Right cardiac atrium (tissue), 5 donors: ENCODE measurements at regions not wholly inside any gene's neighbourhood (a gene's known extent, or its start where the extent isn't known, plus 50 kb on each side); places are given as distances from the start of the nearest gene placed in this dataset.
A peak's percentile ranks its signal among the peaks of the same experiment; 100 is the strongest.
"Not testable (repeated sequence)": the region's sequence is repeated elsewhere in the genome, so short reads cannot be mapped to it uniquely, and the experiment has no call there.

Experiments
- ATAC-seq, 2 donors: fragments of 200-7000 bp; cut with Tn5 transposase; one replicate each; pipeline versions ENCODE4 v1.8.0 to v1.9.1; 2020; ENCODE audit warnings: moderate library complexity in 2 of 2, mild to moderate bottlenecking in 1 of 2
- DNase-seq, 3 donors: peaks; one replicate each; pipeline ENCODE4 v3.0.0-alpha.2; 2020
- H3K27ac ChIP-seq: one replicate; pipeline ENCODE4 v1.5.1; 2013; ENCODE audit warnings: mild to moderate bottlenecking, low read length, control low read depth, moderate library complexity
- H3K27me3 ChIP-seq: one replicate; pipeline ENCODE4 v1.6.1; 2013; ENCODE audit not compliant: control insufficient read depth, insufficient read depth
- H3K4me1 ChIP-seq: one replicate; pipeline ENCODE4 v1.6.1; 2013; ENCODE audit warnings: low read length; ENCODE audit not compliant: control insufficient read depth, insufficient read depth
- H3K4me3 ChIP-seq: one replicate; pipeline ENCODE4 v1.5.1; 2013; ENCODE audit warnings: low read length, control low read depth
- H3K9me3 ChIP-seq: one replicate; pipeline ENCODE4 v1.6.1; 2013; ENCODE audit warnings: low read length; ENCODE audit not compliant: control insufficient read depth
- WGBS: extraction: QIAGEN DNeasy Blood & Tissue Kit; methylation state at CpG from one replicate; pipeline ENCODE4 v1.1.7; 2013; 5-methylcytosine and 5-hydroxymethylcytosine counted together
- intact Hi-C, 4 donors: fragments of 100-400 bp; cut with DNase I; formaldehyde crosslinking; loops; one replicate each; pipeline versions ENCODE4 v1.11.0 to v1.14.0; 2022 to 2023
- donor health status: healthy with polysubstance abuse.
- donor health status: DM: no; HTN: yes; CAD: no.
- donor health status: DM: no; HTN: no; CAD: no.
- donor health status: DM: no; HTN: yes; CAD: no; lungs with severe emphysema.
- donor health status: DM: yes; HTN: yes; CAD: no.

DNA sequence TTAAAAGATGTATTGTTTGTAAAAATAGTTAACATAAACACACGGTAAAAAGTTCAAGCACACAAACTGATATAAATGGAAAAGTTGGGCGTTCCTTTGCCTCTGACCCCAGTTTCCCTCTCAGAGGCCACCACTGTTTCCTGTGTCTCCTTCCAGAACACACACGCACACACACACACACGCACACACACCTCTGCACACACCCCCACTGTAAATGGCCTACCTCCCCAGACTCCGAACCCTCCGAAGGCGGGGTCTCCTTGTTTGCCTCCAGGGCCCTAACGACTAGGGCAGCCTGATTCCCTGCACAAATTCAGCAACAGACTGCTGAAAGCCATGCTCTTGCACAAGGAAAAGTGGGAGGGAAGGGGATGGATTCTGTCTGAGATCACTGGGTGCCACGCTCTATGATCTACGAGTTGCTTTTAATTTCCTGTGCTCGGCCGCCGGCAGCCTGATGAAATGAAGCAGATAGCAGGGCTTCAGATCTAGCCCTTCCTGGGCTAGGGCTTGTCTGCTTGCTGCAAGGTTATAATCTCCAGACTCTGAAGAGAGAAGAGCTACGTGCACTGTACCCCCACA is 184.0 kb upstream of the IL12B start:
- 64% methylated on average over 14 of the region's 14 CpGs for WGBS
- H3K4me3 ChIP-seq, result no peak overlapping the region
- no peak overlapping the region for H3K27ac ChIP-seq
- intact Hi-C loops, result loop anchor here in 2 of 4 donors (5.0 to 10.0 kb wide), 4 partner anchors 67 to 460 kb away; no protein-coding TSS in a partner anchor
- H3K9me3 ChIP-seq, result no peaks in the 10 kb centered on the region
- H3K4me1 ChIP-seq, result peaks cover 5% of the 10 kb centered on the region
- peak in 1 of 2 donors; percentile 37 for ATAC-seq
- H3K27me3 ChIP-seq, result no peaks in the 10 kb centered on the region
- peak in 1 of 3 donors; percentile 61 for DNase-seq

DNA sequence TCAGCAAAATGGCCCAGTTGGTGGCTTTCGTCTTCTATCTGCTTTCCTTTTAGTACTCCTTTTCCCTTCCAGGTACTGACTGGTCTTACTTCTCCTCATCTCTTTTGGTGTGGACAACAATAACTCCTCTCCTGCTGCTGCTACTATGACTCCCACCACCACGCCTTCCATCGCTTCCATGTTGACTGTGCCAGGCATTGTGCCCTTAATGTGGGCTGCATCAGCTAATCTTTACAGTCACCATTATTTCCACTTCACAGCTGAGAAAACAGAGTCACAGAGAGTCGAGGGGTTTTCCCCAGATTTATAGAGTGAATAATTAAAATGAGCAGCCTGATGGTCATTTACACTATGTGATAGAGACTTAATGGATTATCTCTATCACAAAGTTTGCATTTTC is 184.9 kb upstream of the IL12B start:
- H3K27me3 ChIP-seq, result no peaks in the 10 kb centered on the region
- H3K4me3 ChIP-seq, result no peak overlapping the region
- no peaks in the 10 kb centered on the region for H3K9me3 ChIP-seq
- intact Hi-C loops, result loop anchor here in 2 of 4 donors (5.0 to 10.0 kb wide), 4 partner anchors 250 to 460 kb away; partner anchors contain the start of gene ADRA1B (in 1 of the 2)
- 88% methylated on average over 4 of the region's 4 CpGs for WGBS
- H3K4me1 ChIP-seq, result peaks cover 5% of the 10 kb centered on the region
- ATAC-seq (no peak), DNase-seq (no peak)
- no peak overlapping the region for H3K27ac ChIP-seq

DNA sequence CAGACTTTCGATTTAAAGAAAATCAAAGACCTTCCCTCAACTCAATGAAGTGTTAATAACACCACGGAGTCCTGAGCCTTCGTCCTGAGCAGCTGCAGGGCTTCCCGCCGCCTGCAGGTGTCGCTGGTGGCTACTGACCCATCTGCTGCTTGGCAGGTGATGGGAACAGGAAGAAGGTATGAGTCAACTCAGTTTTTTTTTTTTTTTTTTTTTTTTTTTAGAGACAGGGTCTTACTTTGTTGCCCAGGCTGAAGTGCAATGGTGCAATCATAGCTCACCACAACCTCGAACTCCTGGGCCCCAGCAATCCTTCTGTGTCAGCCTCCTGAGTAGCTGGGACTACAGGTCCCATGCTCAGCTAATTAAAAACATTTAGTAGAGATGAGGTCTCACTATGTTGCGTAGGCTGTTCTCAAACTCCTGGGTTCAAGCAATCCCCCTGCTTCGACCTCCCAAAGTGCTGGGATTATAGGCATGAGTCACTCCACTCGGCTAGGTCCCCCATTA is 185.7 kb upstream of the IL12B start:
- Histone ChIP-seq H3K27ac (no peak overlapping the region), H3K4me3 (no peak overlapping the region), H3K9me3 (no peaks in the 10 kb centered on the region), H3K4me1 (peaks cover 2% of the 10 kb centered on the region), H3K27me3 (no peaks in the 10 kb centered on the region)
- intact Hi-C loops, result loop anchor here in 2 of 4 donors (5.0 to 10.0 kb wide), 4 partner anchors 249 to 459 kb away; partner anchors contain the start of gene ADRA1B (in 1 of the 2)
- 42% methylated on average over 10 of the region's 10 CpGs for WGBS
- DNase-seq, result peak; percentile 52 to 83 (median 78)
- ATAC-seq, result peak; percentile 29 to 77

DNA sequence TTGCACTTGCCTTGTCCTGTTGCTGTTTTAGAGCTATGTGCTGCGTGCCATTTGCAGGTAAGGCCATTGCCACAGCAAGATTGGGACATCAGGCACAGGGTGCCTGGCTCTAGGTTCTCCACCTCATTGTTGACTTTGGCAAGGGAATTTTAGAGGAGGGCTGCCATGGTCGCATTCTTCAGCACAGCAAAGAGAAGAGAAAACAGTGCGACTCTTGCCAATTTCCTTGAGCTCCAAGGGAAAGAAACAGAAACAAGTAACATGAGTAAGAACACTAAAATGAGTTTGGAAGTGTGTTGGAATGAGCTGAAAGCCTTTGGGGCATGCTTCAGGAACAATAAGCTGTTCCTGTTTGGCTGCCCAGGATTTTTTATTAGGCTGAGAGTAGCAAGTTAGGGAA is 188.1 kb upstream of the IL12B start:
- Histone ChIP-seq H3K27ac (no peak overlapping the region), H3K9me3 (no peaks in the 10 kb centered on the region), H3K27me3 (no peaks in the 10 kb centered on the region), H3K4me3 (no peak overlapping the region), H3K4me1 (peaks cover 2% of the 10 kb centered on the region)
- WGBS, result 62% methylated on average over 3 of the region's 3 CpGs
- ATAC-seq (no peak), DNase-seq (no peak)
- intact Hi-C loops, result loop anchor here in 2 of 4 donors (5.0 to 10.0 kb wide), 4 partner anchors 246 to 456 kb away; partner anchors contain the start of gene ADRA1B (in 1 of the 2)

DNA sequence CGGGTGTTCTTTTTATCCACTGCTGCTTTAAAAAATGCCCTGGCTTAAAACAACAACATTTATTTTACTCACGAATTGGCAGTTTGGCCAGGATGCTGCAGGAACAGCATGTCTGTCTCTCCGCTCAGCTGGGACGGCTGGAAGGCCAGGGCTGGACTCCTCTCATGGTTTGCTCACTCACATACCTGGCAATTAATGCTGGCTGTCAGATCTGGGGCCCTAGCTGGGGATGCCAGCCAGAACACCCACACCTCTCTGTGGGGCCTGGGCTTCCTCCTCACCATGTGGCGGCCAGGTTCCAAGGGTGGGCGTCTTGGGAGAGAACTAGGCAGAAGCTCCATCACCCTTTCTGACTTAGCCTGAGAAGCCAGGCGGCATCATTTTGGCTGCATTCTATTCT is 189.1 kb upstream of the IL12B start:
- no peak overlapping the region for H3K27ac ChIP-seq
- no peaks in the 10 kb centered on the region for H3K27me3 ChIP-seq
- no peak overlapping the region for H3K4me3 ChIP-seq
- H3K4me1 ChIP-seq, result peaks cover 2% of the 10 kb centered on the region
- 59% methylated on average over 7 of the region's 7 CpGs for WGBS
- ATAC-seq (peak in 1 of 2 donors; percentile 19), DNase-seq (no peak)
- H3K9me3 ChIP-seq, result no peaks in the 10 kb centered on the region
- intact Hi-C loops, result loop anchor here in 2 of 4 donors (5.0 to 10.0 kb wide), 4 partner anchors 245 to 455 kb away; partner anchors contain the start of gene ADRA1B (in 1 of the 2)

DNA sequence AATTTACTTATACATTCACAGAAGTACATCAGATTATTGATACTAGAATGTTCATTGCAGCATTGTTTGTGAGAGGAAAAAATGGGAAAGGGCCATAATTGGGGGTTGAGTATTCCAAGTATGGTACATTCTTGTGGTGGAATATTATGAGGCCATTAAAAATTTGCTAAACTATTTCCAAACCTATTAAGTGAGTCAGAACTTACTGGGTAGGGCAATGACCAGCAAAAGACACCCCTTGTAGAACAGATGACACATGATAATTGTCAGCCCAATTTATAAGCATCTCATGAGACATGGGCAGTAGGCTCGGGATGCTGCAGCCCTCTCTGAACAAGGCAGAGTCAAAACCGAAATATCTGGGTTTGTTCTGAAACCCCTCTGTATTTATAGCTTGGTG is 192.6 kb upstream of the IL12B start:
- H3K9me3 ChIP-seq, result no peaks in the 10 kb centered on the region
- intact Hi-C loops, result no loop called here
- no peak for ATAC-seq
- H3K27ac ChIP-seq, result no peak overlapping the region
- no peak for DNase-seq
- WGBS, result 92% methylated on average over 2 of the region's 2 CpGs
- peaks cover 2% of the 10 kb centered on the region for H3K4me1 ChIP-seq
- no peaks in the 10 kb centered on the region for H3K27me3 ChIP-seq
- H3K4me3 ChIP-seq, result no peak overlapping the region

DNA sequence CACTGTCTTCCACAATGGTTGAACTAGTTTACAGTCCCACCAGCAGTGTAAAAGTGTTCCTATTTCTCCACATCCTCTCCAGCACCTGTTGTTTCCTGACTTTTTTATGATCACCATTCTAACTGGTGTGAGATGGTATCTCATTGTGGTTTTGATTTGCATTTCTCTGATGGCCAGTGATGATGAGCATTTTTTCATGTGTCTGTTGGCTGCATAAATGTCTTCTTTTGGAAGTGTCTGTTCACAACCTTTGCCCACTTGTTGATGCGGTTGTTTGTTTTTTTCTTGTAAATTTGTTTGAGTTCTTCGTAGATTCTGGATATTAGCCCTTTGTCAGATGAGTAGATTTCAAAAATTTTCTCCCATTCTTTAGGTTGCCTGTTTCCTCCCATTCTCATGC is 194.0 kb upstream of the IL12B start:
- H3K4me3 ChIP-seq, H3K9me3 ChIP-seq, H3K27ac ChIP-seq, ATAC-seq, DNase-seq, intact Hi-C loops, H3K4me1 ChIP-seq, H3K27me3 ChIP-seq: not testable (repeated sequence)
- WGBS, result 89% methylated on average over 2 of the region's 2 CpGs

DNA sequence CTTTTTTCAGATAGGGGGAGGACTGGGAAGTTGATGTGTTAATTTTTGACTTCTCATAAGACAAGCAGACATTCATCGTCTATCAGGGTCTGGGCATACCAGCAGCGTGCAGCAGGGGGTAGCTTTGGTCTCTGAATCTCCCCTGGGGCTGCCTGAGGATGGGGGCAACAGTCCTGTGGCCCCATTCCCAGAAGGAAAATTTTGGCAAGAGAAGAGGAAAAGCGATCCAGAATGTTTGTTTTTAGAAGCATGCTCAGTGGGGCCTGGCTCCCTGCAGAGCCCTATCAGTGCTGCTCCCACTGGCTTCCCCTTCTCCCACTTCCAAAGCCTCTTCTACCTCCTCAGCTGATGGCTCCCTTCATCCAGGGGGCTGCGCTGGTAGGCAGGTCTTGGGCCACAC is 194.8 kb upstream of the IL12B start:
- peak in 1 of 3 donors; percentile 44 for DNase-seq
- Histone ChIP-seq H3K27ac (no peak overlapping the region), H3K27me3 (no peaks in the 10 kb centered on the region), H3K9me3 (no peaks in the 10 kb centered on the region), H3K4me3 (no peak overlapping the region), H3K4me1 (no peaks in the 10 kb centered on the region)
- WGBS, result 25% methylated on average over 4 of the region's 4 CpGs
- ATAC-seq, result peak; percentile 23 to 38
- intact Hi-C loops, result no loop called here

DNA sequence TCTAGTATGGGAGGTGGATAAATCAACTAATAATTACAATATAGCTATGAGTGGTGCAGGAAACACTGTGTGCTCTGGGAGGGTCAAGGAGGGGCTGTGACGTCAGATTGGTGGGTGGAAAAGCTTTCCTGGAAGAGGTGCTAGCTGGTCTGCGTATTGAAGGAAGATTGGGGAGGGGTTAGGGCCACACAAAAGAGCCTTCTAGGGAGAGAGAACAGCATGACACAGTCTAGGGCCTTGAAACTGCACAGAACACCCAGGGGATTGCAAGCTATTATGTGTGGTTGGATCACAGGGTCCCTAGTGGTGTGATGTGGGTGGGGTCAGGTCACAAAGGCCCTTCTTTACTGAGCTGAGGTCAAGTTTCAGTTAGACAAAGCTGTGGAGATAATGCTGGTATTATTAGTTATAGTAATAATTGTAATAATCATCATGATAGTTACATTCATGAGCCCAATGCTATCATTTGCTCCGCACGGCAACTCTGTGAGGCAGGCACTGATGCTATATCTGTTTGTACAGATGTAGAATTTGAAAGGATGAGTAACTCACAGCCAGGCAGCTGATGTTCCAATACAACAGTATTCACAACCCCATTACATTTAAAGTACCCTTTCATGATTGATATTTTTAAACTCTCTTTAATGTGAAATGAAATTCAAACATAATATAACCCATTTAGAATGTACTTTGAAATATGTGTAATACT is 197.4 kb upstream of the IL12B start:
- Histone ChIP-seq H3K4me3 (no peak overlapping the region), H3K27me3 (no peaks in the 10 kb centered on the region), H3K9me3 (no peaks in the 10 kb centered on the region), H3K4me1 (no peaks in the 10 kb centered on the region), H3K27ac (no peak overlapping the region)
- DNase-seq (no peak), ATAC-seq (no peak)
- 76% methylated on average over 4 of the region's 4 CpGs for WGBS
- intact Hi-C loops, result no loop called here

DNA sequence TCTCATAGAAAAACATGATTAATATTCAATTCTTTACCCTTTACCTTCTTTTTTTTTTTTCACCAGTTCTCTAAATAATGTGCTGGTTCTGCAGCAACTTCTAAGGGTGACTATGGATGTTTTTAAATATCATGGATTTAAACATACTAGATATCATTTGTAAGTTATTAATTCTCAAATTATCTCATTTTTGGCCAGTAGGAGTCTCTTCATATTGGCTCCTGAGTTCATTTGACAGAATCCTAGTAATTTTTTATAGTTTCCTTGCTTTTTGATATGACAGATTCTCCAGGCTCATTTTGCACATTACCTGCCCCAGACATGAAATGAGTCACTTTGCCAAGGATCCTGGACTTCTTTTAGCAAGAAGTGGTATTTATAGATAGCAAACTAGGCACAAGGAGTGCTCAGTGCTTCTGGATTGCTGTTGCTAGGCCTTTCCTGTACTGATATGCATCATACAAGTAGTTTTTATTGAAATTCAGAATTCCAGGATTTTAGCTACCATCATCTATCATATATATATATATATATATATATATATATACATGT is 201.3 kb upstream of the IL12B start:
- no peak for ATAC-seq
- intact Hi-C loops, result no loop called here
- Histone ChIP-seq H3K4me1 (no peaks in the 10 kb centered on the region), H3K4me3 (no peak overlapping the region), H3K9me3 (no peaks in the 10 kb centered on the region), H3K27ac (no peak overlapping the region), H3K27me3 (no peaks in the 10 kb centered on the region)
- DNase-seq, result no peak

DNA sequence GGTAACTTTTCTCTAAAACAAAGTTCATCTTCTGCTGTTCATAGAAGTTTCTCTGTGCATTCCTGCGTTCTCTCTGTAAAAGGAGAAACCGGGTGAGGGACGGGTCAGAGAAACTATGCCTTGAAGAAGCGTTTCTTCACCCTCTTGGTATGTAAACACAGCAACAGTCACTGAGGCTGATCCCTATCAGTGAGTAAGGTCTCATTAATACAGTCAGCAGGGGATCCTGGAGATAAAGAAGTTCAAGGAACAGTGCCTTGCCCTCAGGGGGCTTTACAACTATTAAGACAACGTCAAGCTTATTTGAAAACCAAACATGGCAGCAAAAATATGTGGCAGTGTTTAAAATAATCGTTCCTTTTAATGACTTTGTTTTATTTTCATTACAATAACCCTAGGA is 202.9 kb upstream of the IL12B start:
- Histone ChIP-seq H3K9me3 (no peaks in the 10 kb centered on the region), H3K27me3 (no peaks in the 10 kb centered on the region), H3K4me1 (no peaks in the 10 kb centered on the region), H3K4me3 (no peak overlapping the region), H3K27ac (no peak overlapping the region)
- DNase-seq, result no peak
- intact Hi-C loops, result no loop called here
- 79% methylated on average over 6 of the region's 6 CpGs for WGBS
- ATAC-seq, result no peak
